Stimulated activated CD4-positive, alpha-beta T cell treated with anti-CD3 and anti-CD28 coated beads, Interleukin-15, amount 100 ng/mL, for 24 hours (primary cell): ENCODE measurements at regions not wholly inside any gene's neighbourhood (a gene's known extent, or its start where the extent isn't known, plus 50 kb on each side); places are given as distances from the start of the nearest gene placed in this dataset.

Source experiments
- DNase-seq: peaks from one replicate; pipeline ENCODE4 v3.0.0-alpha.2; 2020

GRCh38 chr12:11446372-11446771, 51.0 kb upstream of the PRB2 start:
- no peak for DNase-seq

- no peak for DNase-seq
Observed at GRCh38 chr12:11457996-11458645, 62.8 kb upstream of the PRB2 start.

GRCh38 chr12:11460343-11461023, 65.1 kb upstream of the PRB2 start:
- no peak for DNase-seq

DNA sequence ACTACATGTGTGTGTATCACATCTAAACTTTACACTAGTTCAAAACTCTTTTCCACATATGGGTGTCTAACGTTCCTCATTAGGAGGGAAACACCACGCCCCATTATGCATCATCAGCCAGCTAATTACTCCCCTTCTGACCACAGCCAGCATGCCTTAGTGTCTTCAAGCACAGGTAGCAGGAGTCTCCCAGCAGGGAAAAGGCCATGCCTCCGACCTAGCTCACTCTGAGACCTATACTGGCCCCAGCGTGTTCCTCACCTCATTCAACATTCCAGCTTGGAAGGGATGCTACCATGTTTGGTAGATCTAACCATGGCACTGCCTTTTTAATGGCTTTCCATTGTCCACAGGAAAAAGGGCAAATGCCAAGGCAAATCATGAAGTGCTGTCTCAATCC, 66.1 kb upstream of the PRB2 start:
- no peak for DNase-seq

GRCh38 chr12:11477110-11477509, 81.7 kb upstream of the PRB2 start:
- no peak for DNase-seq

DNA sequence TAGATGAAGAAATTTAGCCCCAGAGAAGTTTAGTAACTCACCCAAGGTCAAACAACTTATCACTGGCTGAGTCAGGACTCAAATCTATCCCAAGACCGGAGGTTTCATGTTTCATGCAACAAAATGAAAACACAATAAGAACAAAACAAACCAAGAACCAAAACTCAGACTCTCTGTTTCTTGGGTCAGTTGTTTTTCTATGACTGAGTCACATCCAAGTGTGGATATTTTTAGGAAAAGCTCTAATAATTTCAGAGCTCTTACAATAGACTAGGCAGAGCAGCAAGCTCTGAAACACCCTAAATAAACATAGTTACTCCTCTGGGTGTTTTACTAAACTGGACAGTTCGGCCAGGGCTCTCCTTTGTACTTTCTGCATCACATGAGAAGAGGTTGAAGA, 87.6 kb upstream of the PRB2 start:
- no peak for DNase-seq

GRCh38 chr12:11486623-11487444, 91.5 kb upstream of the PRB2 start:
- DNase-seq: peak; percentile 85

DNA sequence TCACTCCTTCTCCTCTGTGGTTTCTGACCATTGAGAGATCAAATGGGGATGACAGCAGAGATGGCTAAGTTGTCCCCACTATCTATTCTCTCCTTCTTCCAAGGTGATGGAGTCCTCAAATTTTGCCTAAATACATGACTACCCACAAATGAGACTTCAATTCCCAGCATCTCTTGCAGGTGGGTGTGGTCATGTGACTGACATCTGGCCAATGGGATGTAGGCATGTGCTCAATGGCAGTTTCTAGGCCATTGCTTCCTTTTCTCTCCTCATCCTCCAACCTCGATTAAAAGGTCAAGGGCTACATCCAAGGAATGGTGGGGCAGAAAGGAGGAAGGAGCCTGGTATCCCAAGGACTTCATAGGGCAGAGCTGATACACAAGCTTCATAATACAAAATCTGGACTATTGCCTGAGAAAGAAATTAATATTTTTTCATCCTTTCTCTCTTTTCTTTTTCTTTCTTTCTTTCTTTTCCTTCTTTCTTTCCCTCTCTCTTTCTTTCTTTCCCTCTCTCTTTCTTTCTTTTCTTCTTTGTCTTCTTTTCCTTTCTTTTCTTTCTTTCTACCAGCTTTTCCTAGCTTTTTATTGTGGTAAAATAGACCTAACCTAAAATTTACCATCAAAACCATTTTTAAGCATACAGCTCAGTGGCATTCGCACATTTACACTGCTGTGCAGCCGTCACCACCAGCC, 100.9 kb upstream of the PRB2 start:
- DNase-seq: no peak

DNA sequence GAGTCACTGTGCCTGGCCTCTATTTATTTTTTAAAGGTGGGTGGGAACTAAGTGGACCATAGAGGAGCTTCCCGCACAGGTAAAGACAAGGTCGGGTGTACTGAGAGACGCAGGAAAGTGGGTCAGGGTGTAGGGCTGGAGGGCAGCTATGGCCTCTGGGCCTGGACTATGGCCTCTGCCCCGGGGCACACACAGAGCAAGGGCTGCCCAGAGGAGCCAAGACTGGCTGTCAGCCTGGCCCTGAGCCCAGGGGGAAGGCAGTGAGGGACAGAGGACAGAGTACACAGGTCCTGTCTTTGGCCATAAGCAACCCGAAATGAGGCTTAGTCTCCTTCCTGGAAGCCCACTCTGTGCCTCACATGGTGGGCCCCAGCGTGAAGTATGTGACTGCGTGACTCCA, 102.1 kb upstream of the PRB2 start:
- no peak for DNase-seq

DNA sequence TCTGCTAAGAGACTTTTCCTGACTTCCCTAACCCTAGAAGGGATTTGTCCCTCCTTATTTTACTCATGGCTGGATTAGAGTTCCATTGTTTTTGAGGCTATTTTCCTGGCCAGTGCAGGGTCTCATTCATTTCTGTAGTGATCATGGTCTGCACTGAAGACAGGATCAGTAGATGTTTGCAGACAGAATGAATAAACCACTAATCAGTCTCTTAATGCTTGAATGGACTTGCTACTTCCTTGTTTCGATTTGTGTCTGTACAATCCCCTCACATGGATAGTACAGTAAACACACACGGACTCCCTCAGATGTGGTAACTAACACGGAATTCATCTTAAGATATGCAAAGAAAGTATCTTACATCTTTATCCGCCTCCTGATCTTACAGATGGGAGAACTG, 102.6 kb upstream of the PRB2 start:
- no peak for DNase-seq

GRCh38 chr12:11498574-11498973, 103.2 kb upstream of the PRB2 start:
- DNase-seq: peak; percentile 39

GRCh38 chr12:11499806-11500187, 104.4 kb upstream of the PRB2 start:
- no peak for DNase-seq

GRCh38 chr12:11500188-11500860, 105.0 kb upstream of the PRB2 start:
- DNase-seq: peak; percentile 84

DNA sequence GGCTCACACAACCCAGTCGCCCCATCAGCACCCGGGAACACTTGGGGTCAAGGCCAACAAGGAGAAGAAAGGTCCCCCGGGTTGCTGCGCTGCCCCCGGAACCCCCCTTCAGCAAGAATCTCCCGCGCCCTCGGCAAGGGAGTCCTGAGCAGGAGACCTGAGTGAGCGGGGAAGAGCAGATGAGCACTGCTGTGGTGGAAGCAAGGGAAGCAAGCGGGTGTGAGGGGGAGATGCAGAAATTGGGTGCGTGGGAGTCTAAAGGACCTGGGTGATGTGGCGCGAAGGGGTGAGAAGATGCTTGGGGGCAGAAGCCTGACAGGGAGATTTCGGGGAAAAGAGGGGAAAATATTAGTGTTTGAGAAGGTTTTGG, 105.5 kb upstream of the PRB2 start:
- DNase-seq: no peak

- no peak for DNase-seq
Observed at GRCh38 chr12:11508699-11509098, 113.3 kb upstream of the PRB2 start.

- DNase-seq: no peak
Observed at GRCh38 chr12:11509326-11509725, 114.0 kb upstream of the PRB2 start.

DNA sequence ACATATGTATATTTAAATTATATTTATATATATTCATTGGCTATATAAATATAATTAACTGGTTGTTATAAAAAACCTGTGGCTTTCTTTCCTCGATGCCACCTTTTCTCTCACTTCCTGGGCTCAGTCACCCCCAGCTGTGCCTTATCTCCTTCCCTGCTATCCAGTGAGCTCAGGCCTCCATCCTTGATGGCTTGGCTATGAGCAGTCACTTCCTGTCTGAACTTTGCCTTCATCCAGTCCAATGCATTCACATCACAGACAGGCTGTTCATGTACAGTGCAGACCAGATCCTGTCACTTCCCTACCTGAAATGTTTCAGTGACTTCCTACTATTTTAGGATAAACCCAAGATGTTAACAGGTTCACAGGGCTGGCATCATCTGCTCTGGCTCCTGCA, 115.3 kb upstream of the PRB2 start:
- DNase-seq: no peak

DNA sequence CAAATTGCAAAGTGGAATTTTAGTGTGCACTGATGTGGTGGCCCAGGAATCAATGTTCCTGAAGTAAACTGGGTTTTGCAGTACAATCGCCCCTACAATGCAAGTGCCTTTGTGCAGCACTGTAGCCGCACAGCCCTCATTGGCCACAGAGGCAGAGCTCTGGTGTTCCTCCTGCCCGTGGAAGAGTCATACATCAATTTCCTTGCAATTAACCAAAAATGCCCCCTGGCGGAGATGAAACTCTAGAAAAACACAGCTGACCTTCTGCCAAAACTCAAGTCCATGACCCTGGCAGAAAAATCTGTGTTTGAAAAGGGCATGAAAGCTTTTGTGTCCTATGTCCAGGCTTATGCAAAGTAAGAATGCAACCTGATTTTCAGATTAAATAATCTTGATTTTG, 117.9 kb upstream of the PRB2 start:
- DNase-seq: no peak

- no peak for DNase-seq
Observed at GRCh38 chr12:11517080-11517479, 121.7 kb upstream of the PRB2 start.

DNA sequence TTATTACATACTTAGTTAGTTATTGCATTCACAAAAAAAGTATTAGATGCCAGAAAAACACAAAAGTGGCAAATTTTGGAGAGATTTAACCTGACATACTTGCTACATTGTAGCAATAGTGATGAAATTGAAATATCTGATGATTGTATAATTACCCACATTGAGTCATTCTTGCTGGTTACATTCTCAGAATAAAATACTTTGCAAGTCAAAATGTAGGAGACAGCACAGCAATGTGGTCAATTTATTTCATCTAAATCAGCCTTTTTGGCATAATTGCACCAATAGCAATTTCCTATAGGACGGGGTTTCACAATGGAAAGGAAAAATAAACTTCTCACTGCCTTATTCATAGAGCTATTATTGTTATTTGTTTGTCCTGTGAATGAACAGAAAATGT, 125.0 kb upstream of the ETV6 start:
- no peak for DNase-seq

DNA sequence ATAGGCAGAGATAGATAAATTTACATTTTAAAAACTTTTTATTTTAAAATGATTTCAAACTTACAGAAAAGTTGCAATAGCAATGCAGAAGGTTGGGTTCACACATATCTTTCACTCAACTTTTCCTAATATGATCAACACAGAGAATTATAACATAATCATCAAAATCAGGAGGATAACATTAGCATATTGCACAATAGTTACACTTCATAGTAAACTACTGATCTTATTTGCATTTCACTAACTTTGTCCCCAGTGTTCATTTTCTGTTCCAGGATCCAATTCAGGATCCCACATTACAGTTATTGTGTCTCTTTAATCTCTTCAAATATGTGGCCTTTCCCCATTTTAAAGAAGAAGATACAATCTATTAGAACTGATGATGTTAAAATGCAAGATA, 115.4 kb upstream of the ETV6 start:
- no peak for DNase-seq

- DNase-seq: no peak
Observed at GRCh38 chr12:11535127-11535526, 114.3 kb upstream of the ETV6 start.

- no peak for DNase-seq
Observed at GRCh38 chr12:11539156-11539555, 110.3 kb upstream of the ETV6 start.
